Right ventricle myocardium inferior (tissue), 1 donor: ENCODE measurements at regions not wholly inside any gene's neighbourhood (a gene's known extent, or its start where the extent isn't known, plus 50 kb on each side); places are given as distances from the start of the nearest gene placed in this dataset.
"Not testable (repeated sequence)": the region's sequence is repeated elsewhere in the genome, so short reads cannot be mapped to it uniquely, and the experiment has no call there.

Experiments used
- ATAC-seq: fragments of 200-7000 bp; cut with Tn5 transposase; one replicate; pipeline ENCODE4 v1.9.1; 2020; ENCODE audit warnings: mild to moderate bottlenecking, moderate library complexity
- DNase-seq: peaks from one replicate; pipeline ENCODE4 v3.0.0; 2021; ENCODE audit errors: missing footprints
- intact Hi-C: fragments of 100-400 bp; cut with DNase I; formaldehyde crosslinking; loops from one replicate; pipeline ENCODE4 v1.11.0; 2022
- donor health status: DM: no; HTN: yes; CAD: no; lungs with severe emphysema.

DNA sequence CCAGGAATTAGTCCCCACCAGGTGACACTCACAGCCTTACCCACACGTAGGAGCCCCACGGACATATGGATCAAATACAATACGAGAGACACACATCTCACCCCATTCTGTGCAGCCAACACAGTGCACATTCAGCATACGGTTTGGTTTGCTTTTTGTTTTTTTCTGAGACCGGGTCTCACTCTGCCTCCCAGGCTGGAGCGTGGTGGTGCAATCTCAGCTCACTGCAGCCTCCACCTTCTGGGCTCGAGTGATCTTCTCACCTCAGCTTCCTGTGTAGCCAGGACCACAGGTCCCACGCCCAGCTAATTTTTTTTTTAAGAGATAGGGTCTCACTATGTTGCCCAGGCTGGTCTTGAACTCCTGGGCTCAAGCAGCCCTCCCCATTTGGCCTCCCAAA is 102.8 kb downstream of the POTEB start:
- ATAC-seq, DNase-seq, intact Hi-C loops: not testable (repeated sequence)

DNA sequence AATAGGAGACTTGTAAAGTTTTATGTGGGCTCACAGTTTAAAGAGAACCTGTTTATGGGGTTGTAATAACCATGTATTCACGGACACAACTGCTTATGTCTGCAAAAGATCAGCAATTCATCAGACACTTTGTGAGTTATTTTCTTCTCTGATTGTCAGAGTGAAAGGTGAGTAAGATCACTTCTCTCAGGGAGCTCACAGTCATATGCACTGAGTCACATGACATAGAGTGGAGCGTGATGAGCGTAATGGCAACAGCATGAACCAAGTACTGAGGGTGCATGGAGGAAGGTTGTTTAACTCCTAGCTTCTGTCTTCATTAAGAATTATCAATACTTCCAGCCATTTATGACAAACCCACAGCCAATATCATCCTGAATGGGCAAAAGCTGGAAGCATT is 111.0 kb downstream of the POTEB start:
- ATAC-seq, DNase-seq, intact Hi-C loops: not testable (repeated sequence)

DNA sequence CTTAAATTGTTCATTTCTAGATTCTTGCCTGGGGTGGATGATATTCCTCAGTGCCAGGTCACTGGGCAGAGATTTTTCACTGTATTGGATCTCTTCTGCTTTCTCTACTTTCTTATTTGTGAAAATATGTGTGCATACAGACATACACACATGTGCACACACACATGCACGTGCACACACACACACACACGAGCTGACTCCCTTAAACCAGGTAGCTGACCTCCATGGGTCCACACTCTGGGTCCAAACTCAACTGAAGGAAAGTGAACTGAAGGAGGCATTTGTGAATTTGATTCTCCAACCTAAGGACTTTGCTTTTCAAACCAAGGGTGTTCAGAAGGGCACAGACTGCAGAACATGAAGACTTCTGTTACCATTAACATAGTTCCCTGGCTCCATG is 113.8 kb downstream of the POTEB start:
- intact Hi-C loops, ATAC-seq, DNase-seq: not testable (repeated sequence)

GRCh38 chr15:21760250-21761023 is 117.1 kb downstream of the POTEB start:
- ATAC-seq, intact Hi-C loops: not testable (repeated sequence)
- peak; percentile 4 for DNase-seq

DNA sequence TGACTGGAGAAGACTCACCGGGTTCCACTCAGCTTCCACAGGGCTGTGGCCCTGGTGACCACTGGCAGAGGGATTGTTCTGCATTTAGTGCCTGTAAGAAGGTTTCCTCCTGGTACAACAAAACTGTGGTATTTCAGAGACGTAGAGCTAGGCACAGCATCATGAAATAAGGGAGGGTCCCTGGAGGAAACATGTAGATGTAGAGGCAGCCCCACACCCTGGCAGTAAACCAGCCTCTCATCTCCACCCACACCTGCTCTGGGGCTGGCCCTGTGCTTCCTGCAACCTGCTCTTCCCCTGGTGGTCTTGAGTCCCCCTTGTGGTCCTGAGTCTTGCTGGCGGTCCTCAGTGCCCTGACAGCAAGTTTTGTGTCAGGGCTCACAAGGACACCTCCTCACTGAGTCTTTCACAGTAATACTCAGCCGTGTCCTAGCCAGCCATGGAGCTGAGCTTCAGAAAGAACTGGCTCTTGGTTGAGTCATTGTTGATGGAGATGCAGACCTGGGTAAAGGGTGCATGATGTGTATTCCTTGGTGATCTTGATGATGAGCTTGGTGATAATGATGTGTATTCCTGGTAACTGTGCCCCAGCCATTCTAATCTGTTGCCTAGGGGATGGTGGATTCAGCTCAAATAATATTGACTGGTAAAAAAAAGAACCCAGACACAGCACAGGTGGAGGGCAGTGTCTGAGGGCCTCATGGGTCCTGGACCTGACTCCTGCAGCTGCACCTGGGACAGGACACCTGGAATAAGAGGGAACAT is 118.0 kb downstream of the POTEB start:
- peak; percentile 5 for DNase-seq
- ATAC-seq, intact Hi-C loops: not testable (repeated sequence)

DNA sequence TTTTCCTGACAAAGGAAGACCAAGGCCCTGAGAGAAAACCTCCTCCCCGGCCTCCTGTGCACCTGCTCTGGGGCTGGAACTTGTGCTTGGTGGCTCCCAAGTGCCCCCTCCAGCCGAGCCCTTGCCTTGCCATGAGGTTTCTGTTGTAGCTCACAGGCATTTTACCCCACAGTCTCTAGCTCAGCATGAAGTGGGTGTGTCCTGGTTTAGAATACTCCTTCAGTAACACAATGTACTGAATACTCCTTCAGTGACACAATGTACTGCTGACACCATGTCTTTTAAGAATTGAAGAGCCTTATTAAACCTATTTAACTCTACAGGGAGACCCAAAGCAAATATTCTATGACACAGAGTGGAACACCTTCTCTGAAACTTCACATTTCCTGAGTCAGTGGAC is 123.7 kb downstream of the POTEB start:
- ATAC-seq, intact Hi-C loops, DNase-seq: not testable (repeated sequence)

- intact Hi-C loops, ATAC-seq, DNase-seq: not testable (repeated sequence)
Observed at GRCh38 chr15:21752124-21752957, 125.2 kb downstream of the POTEB start.

DNA sequence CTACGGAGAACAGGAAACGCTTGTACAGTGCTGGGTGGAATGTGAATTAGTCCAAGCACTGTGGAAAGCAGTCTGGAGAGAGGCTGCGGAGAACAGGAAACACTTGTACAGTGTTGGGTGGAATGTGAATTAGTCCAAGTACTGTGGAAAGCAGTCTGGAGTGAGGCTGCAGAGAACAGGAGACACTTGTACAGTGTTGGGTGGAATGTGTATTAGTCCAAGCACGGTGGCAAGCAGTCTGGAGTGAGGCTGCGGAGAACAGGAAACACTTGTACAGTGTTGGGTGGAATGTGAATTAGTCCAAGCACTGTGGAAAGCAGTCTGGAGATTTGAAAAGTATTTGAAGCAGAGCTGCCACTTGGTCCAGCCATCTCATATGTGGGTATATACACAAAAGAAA is 128.4 kb downstream of the POTEB start:
- DNase-seq, ATAC-seq, intact Hi-C loops: not testable (repeated sequence)

DNA sequence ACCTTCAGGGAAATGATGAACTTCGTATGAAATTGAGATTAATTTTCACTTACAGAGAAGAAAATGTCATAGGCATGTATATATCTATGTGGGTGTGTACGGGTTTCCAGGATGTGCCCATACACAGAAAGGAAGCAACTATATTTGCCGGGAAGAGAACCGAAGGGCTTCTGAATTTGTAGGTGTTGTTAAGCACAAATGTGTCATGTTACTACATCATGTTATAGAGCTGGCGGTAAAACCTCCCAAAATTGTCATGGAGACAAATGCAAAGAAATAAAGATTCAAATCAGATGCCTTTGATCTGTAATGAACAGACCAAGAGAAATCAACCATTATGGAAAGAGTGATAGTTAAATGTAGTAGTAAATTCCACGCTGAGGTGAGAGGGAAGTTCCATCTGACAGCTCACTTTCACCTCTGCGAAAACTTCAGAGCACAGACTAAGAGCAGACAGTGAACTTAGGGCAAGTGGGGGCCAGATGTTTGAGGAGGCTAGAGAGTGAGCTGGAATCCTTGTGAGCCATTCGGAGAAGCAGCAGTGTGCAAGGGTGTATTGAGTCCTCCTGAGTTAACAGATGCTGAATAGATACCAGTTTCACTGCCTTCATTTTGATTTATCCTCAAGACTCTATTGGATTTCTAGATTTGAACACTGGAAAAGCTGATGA is 133.2 kb downstream of the POTEB start:
- DNase-seq, ATAC-seq, intact Hi-C loops: not testable (repeated sequence)

DNA sequence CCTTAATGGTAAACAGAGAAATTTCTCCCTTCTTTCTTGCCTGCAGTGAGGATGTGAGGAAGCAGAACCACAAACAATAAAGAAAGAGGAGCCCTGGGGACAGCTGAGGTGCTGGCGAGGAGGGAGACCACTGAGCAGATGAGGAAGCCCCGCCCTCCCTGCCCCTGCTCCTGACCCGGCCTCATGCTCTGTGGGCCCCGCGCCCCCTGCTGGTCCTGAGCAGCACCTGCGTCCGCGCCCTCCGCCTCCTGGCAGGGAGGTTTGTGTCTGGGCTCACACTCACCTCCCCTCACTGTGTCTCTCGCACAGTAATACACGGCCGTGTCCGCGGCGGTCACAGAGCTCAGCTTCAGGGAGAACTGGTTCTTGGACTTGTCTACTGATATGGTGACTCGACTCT is 135.5 kb downstream of the POTEB start:
- ATAC-seq, intact Hi-C loops: not testable (repeated sequence)

DNA sequence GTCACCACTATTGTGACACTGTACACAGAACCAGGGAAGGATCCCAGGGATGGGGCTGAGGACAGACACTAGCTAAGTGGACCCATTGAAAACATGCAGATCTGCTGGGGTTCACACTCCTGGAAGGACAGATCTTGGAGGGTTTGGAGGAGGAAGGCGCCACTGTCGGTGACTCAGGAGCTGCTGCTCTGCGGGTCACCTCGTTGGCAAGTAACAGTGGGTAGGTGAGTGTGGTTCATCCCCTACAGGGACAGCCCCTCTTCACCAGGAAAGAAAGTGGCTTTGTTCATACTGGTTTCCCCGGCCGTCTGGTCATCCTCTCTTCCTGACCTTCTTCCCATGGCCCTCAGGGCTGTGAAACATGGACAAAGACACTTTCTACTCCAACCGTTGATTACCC is 139.5 kb downstream of the POTEB start:
- ATAC-seq, intact Hi-C loops, DNase-seq: not testable (repeated sequence)

More for the DNA sequence above, 135.5 kb downstream of the POTEB start:
- DNase-seq: not testable (repeated sequence)

- intact Hi-C loops, DNase-seq, ATAC-seq: not testable (repeated sequence)
Observed at GRCh38 chr15:21736443-21736842, 141.1 kb downstream of the POTEB start.

GRCh38 chr15:21735837-21736236 is 141.7 kb downstream of the POTEB start:
- intact Hi-C loops, DNase-seq, ATAC-seq: not testable (repeated sequence)

- intact Hi-C loops, ATAC-seq, DNase-seq: not testable (repeated sequence)
Observed at GRCh38 chr15:21735368-21735767, 142.2 kb downstream of the POTEB start.

- intact Hi-C loops, ATAC-seq, DNase-seq: not testable (repeated sequence)
Observed at GRCh38 chr15:21731496-21731895, 146.0 kb downstream of the POTEB start.

DNA sequence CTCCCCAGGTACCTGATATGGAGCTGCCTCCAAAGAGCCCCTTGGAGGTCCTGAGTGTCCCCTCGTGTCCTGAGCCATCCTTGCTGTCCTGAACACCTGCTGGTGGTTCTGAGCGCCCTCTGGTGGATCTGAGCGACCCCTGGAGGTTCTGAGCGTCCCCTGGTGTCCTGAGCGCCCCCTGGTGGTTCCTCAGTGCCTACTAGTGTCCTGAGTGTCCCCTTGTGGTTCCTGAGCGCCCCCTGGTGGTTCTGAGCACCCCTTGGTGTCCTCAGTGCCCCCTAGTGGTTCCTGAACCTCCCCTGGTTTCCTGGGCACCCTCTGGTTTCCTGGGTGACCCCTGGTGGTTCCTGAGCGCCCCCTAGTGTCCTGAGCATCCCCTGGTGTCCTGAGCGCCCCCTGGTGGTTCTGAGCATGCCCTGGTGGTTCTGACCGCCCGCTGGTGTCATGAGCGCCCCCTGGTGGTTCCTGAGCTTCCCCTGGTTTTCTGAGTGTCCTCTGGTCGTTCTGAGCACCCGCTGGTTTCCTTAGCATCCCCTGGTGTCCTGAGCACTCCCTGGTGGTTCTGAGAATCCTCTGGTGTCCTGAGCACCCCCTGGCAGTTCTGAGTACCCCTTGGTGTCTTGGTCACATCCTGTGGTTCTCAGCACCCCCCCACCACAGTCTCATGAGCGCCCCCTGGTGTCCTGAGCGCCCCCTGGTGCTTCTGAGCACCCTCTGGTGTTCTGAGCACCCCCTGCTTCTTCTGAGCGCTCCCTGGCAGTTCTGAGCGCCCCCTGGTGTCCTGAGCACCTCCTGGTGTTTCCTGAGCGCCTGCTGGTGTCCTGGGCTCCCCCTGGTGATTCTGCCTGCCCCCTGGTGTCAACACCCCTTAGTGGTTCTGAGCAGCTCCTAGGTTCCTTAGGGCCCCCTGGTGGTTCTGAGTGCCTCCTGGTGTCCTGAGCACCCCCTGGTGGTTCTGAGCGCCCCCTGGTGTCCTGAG is 146.8 kb downstream of the POTEB start:
- peak; percentile 56 for ATAC-seq
- DNase-seq, intact Hi-C loops: not testable (repeated sequence)

DNA sequence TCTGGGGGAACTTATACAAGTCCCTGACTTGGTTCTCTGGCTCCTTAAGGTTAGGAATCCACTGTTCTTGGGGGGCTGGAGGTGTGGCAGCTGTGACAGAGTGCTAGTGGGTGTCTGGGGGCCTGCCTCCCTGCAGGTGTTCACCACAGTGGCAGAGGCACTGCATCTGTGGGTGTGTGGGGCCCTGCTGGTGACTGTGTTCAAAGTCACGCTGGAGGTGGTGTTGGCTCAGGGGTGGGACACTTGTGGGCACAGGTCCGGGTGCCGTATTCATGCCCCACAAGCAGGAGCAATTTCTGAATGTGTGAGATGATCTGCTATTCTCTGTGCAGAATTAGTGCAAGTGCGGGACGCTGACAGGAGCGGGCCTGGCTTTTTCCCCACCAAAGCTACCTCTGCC is 152.5 kb downstream of the POTEB start:
- ATAC-seq, DNase-seq, intact Hi-C loops: not testable (repeated sequence)
